CD4-positive, CD25-positive, alpha-beta regulatory T cell (primary cell): ENCODE measurements at regions not wholly inside any gene's neighbourhood (a gene's known extent, or its start where the extent isn't known, plus 50 kb on each side); places are given as distances from the start of the nearest gene placed in this dataset.

ENCODE experiments used
- ATAC-seq, 2 donors: fragments of 150-1000 bp; cut with Tn5 transposase; one replicate each; pipeline ENCODE4 v1.10.0; 2021; ENCODE audit warnings: low read depth in 2 of 2, moderate number of reproducible peaks in 2 of 2, moderate library complexity in 1 of 2
- DNase-seq, 3 donors: peaks; one replicate each; pipeline versions ENCODE4 v3.0.0 to v3.0.0-alpha.2; 2012 to 2022; ENCODE audit warnings: mixed read lengths in 1 of 3
- H3K27ac ChIP-seq: one replicate; pipeline ENCODE4 v1.7.0; 2013; ENCODE audit warnings: mild to moderate bottlenecking, low read length; ENCODE audit not compliant: insufficient read depth, poor library complexity, severe bottlenecking
- H3K27me3 ChIP-seq: one replicate; pipeline ENCODE4 v1.7.0; 2013; ENCODE audit warnings: low read length; ENCODE audit not compliant: control insufficient read depth, insufficient read depth
- H3K36me3 ChIP-seq: one replicate; pipeline ENCODE4 v1.7.0; 2013; ENCODE audit warnings: mild to moderate bottlenecking, low read length, moderate library complexity; ENCODE audit not compliant: control insufficient read depth, insufficient read depth
- H3K4me1 ChIP-seq: 2 replicates; pipeline ENCODE4 v1.7.0; 2013; ENCODE audit warnings: mild to moderate bottlenecking, low read length; ENCODE audit not compliant: insufficient read depth, control insufficient read depth, poor library complexity, severe bottlenecking
- H3K4me3 ChIP-seq: one replicate; pipeline ENCODE4 v1.7.0; 2013; ENCODE audit warnings: low read depth, mild to moderate bottlenecking, low read length, moderate library complexity
- H3K9me3 ChIP-seq, 2 experiments: 1 replicate in 1 of 2; 2 replicates in 1 of 2; pipeline ENCODE4 v1.7.0; 2013; ENCODE audit warnings: low read length in 2 of 2, mild to moderate bottlenecking in 1 of 2, moderate library complexity in 1 of 2; ENCODE audit not compliant: control insufficient read depth in 2 of 2
- H3K27ac Mint-ChIP-seq, 3 donors: one replicate each; pipeline ENCODE4 v1.8.0; 2020 to 2022; ENCODE audit warnings: mild to moderate bottlenecking in 3 of 3, mixed read lengths in 3 of 3, moderate library complexity in 2 of 3
- H3K27me3 Mint-ChIP-seq: one replicate; pipeline ENCODE4 v1.8.0; 2022; ENCODE audit warnings: mild to moderate bottlenecking, mixed read lengths
- H3K36me3 Mint-ChIP-seq: one replicate; pipeline ENCODE4 v1.8.0; 2020; ENCODE audit warnings: mixed read lengths
- H3K4me1 Mint-ChIP-seq, 4 donors: one replicate each; pipeline ENCODE4 v1.8.0; 2020 to 2022; ENCODE audit warnings: mixed read lengths in 4 of 4, mild to moderate bottlenecking in 1 of 4
- H3K4me3 Mint-ChIP-seq, 4 donors: one replicate each; pipeline ENCODE4 v1.8.0; 2020 to 2022; ENCODE audit warnings: mild to moderate bottlenecking in 4 of 4, mixed read lengths in 4 of 4, moderate library complexity in 3 of 4
- H3K9me3 Mint-ChIP-seq, 7 donors: one replicate each; pipeline ENCODE4 v1.8.0; 2020 to 2022; ENCODE audit warnings: mixed read lengths in 7 of 7, mild to moderate bottlenecking in 3 of 7, moderate library complexity in 2 of 7

DNA sequence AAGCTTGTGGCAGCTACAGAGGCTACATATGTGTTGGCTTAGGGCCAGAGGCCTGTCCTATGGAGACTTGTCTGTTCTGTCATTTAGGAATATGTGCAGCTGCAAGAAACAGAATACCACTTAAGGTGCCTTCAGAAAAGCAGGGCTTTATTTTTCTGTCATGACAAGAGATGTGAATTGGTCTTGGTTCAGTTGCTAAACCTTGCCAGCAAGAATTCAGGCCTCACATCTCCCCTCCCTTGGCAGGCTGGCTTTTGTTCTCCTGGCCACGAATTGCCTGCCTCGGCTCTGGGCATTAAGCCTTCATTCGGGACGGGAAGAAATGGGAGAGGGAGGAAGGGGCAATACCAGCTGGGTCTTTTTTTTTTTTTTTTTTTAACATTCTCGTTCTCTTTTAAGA is 82.4 kb upstream of the TGM3 start:
- H3K4me3 ChIP-seq = no peak overlapping the region
- no peak overlapping the region for H3K27ac ChIP-seq
- H3K9me3 ChIP-seq = no peaks in the 10 kb centered on the region
- H3K4me1 ChIP-seq = no peaks in the 10 kb centered on the region
- peak overlapping the region in 1 of 3 donors; percentile 7 for H3K27ac Mint-ChIP-seq
- ATAC-seq (no peak), DNase-seq (no peak)
- no peaks in the 10 kb centered on the region for H3K36me3 Mint-ChIP-seq
- peaks cover 24% of the 10 kb centered on the region for H3K27me3 Mint-ChIP-seq
- no peaks in the 10 kb centered on the region for H3K36me3 ChIP-seq
- no peak overlapping the region for H3K4me3 Mint-ChIP-seq
- H3K9me3 Mint-ChIP-seq = no peaks in the 10 kb centered on the region
- peaks cover 5% of the 10 kb centered on the region for H3K27me3 ChIP-seq
- H3K4me1 Mint-ChIP-seq = peaks cover 4 to 5% (median 4%) of the 10 kb centered on the region in 4 donors

DNA sequence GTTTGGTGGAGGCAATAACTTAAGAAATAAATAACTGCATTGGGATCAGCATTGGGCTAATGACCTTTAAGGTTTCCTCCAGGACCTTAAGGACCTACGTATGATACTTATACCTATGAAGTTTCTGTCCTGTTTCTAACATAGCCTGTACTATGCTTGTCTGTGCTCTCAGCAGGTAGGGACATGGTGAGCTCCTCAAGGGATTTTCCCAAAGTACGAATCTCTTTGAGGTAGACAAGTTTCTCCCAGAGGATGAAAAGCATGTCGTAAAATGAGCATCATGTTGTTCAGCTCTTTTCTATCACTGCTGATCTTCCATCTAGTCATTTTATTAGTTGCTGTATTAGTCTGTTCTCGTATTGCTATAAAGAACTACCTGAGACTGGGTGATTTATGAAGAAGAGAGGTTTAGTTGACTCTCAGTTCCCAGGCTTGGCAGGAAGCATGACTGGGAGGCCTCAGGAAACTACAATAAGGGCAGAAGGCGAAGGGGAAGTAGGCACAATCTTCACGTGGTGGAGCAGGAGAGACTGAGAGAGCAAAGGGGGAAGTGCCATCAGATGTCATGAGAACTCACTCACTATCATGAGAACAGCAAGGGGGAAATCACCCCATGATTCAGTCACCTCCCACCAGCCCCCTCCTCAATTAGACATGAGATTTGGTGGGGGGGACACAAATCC is 77.8 kb upstream of the TGM3 start:
- no peaks in the 10 kb centered on the region for H3K4me1 ChIP-seq
- H3K36me3 Mint-ChIP-seq = no peaks in the 10 kb centered on the region
- no peak overlapping the region for H3K27ac Mint-ChIP-seq
- H3K4me3 Mint-ChIP-seq = no peak overlapping the region
- DNase-seq (no peak), ATAC-seq (peak in 1 of 2 donors; percentile 34)
- H3K9me3 ChIP-seq = peaks cover 2 to 7% of the 10 kb centered on the region in 2 experiments
- H3K4me3 ChIP-seq = no peak overlapping the region
- H3K4me1 Mint-ChIP-seq = peaks cover 4 to 10% (median 6%) of the 10 kb centered on the region in 4 donors
- no peaks in the 10 kb centered on the region for H3K36me3 ChIP-seq
- H3K27me3 ChIP-seq = no peaks in the 10 kb centered on the region
- peaks cover 0 to 8% (median 5%) of the 10 kb centered on the region in 7 donors for H3K9me3 Mint-ChIP-seq
- H3K27me3 Mint-ChIP-seq = peaks cover 6% of the 10 kb centered on the region
- H3K27ac ChIP-seq = no peak overlapping the region

DNA sequence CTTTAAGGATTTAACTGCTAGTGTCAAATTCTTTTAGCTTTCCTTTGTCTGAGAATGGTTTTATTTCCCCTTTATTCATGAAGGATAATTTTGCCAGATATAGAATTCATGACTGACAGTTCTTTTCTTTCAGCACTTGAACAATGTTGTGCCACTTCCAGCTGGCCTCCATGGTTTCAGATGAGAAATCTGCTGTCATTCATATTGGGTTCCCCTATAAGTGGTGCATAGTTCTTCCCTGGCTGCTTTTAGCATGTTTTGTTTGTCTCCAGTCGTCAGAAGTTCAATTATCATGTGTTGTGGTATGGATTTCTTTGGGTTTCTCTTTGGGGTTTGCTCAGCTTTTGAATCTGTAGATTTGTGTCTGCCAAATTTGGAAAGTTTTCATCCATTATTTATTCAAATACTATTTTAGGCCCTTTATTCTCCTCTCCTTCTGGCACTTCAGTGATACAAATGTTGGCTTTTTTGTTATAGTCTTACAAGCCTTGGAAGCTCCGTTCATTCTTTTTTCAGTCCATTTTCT is 76.3 kb upstream of the TGM3 start:
- Histone ChIP-seq H3K9me3 (peaks cover 2 to 7% of the 10 kb centered on the region in 2 experiments), H3K36me3 (no peaks in the 10 kb centered on the region), H3K27me3 (no peaks in the 10 kb centered on the region), H3K4me1 (no peaks in the 10 kb centered on the region), H3K27ac (no peak overlapping the region), H3K4me3 (no peak overlapping the region)
- Mint-ChIP-seq H3K27ac (no peak overlapping the region), H3K36me3 (no peaks in the 10 kb centered on the region), H3K9me3 (peaks cover 0 to 8% (median 5%) of the 10 kb centered on the region in 7 donors), H3K4me1 (peaks cover 4 to 10% (median 6%) of the 10 kb centered on the region in 4 donors), H3K4me3 (no peak overlapping the region), H3K27me3 (peaks cover 6% of the 10 kb centered on the region)
- no peak for ATAC-seq
- no peak for DNase-seq

DNA sequence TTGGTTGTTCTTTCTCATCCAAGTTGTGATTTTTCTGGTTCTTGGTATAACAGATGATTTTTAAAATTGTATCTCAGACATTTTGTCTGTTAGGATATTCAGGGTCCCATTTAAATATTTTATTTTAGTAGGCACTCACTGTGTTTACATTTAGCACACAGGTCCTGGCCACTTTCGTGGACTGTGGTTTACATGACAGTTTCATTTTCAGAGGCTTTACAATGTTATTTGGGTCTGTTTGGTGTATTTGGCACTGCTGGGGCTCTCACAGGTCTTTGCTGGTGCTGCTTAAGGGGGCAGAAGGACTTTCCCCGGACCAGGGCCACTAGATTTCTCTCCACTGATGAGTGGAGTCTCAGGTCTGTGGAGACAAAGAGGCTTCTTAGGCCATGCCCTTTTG is 75.5 kb upstream of the TGM3 start:
- Histone ChIP-seq H3K4me3 (no peak overlapping the region), H3K9me3 (peaks cover 2 to 7% of the 10 kb centered on the region in 2 experiments), H3K27me3 (no peaks in the 10 kb centered on the region), H3K36me3 (no peaks in the 10 kb centered on the region), H3K4me1 (no peaks in the 10 kb centered on the region), H3K27ac (no peak overlapping the region)
- H3K4me1 Mint-ChIP-seq = peaks cover 4 to 10% (median 6%) of the 10 kb centered on the region in 4 donors
- H3K27me3 Mint-ChIP-seq = peaks cover 12% of the 10 kb centered on the region
- ATAC-seq = no peak
- peaks cover 0 to 8% (median 5%) of the 10 kb centered on the region in 7 donors for H3K9me3 Mint-ChIP-seq
- H3K27ac Mint-ChIP-seq = no peak overlapping the region
- H3K4me3 Mint-ChIP-seq = no peak overlapping the region
- no peak for DNase-seq
- H3K36me3 Mint-ChIP-seq = no peaks in the 10 kb centered on the region

DNA sequence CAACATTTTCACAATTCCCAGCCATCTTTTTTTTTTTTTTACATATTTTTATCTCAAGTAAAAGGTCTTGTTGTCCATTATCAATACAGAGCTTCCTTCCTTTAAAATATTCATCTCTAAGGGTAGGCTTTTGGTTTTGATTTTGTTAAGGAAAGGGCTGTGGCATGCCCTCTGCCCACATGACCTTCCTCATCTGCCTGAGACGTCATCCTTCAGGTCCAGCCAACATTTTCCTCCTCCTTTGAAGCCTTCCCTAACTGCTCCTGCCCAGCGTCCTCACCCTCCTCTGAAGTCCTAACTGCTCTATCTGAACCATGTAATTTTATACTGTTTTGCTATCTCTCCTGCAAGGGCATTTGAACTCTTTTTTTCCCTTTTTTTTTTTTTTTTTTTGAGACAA is 73.9 kb upstream of the TGM3 start:
- ATAC-seq = no peak
- peaks cover 19% of the 10 kb centered on the region for H3K27me3 Mint-ChIP-seq
- H3K4me1 Mint-ChIP-seq = peaks cover 4 to 10% (median 6%) of the 10 kb centered on the region in 4 donors
- H3K9me3 ChIP-seq = peaks cover 2 to 7% of the 10 kb centered on the region in 2 experiments
- H3K4me3 Mint-ChIP-seq = no peak overlapping the region
- peaks cover 0 to 8% (median 5%) of the 10 kb centered on the region in 7 donors for H3K9me3 Mint-ChIP-seq
- H3K27ac ChIP-seq = no peak overlapping the region
- peak overlapping the region in 1 of 3 donors; percentile 12 for H3K27ac Mint-ChIP-seq
- no peaks in the 10 kb centered on the region for H3K36me3 ChIP-seq
- DNase-seq = no peak
- H3K4me3 ChIP-seq = no peak overlapping the region
- peaks cover 2% of the 10 kb centered on the region for H3K27me3 ChIP-seq
- H3K36me3 Mint-ChIP-seq = no peaks in the 10 kb centered on the region
- H3K4me1 ChIP-seq = no peaks in the 10 kb centered on the region

DNA sequence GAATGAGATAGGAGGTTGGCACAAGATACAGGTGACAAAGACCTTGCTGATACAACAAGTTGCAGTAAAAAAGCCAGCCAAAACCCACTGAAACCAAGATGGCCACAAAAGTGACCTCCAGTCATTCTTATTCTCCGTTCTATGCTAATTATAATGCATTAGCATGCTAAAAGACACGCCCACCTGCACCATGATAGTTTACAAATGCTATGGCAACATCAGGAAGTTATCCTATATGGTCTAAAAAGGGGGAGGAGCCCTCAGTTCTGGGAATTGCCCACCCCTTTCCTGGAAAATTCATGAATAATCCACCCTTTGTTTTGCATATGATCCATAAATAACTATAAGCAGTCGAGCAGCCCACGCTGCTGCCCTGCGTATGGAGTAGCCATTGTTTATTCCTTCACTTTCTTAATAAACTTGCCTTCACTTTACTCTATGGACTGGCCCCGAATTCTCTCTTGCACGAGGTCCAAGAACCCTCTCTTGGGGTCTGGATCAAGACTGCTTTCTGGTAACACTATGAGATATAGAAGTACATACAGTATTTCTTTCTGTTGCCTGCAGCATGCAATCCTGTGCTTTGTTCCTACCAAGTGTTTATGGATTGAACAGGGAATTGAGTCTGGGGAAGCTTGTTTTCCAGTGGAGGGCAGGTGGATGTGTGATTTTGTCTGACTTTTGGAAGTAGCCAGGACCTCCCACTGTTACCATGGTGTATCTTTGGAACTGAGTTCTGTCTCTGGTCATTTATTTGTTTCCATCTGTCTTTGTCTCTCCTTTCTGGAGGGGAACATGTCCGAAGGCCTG is 72.0 kb upstream of the TGM3 start:
- no peak overlapping the region for H3K4me3 Mint-ChIP-seq
- H3K9me3 ChIP-seq = peaks cover 2 to 7% of the 10 kb centered on the region in 2 experiments
- peaks cover 2% of the 10 kb centered on the region for H3K27me3 ChIP-seq
- H3K27ac ChIP-seq = no peak overlapping the region
- H3K4me1 ChIP-seq = no peaks in the 10 kb centered on the region
- H3K36me3 ChIP-seq = no peaks in the 10 kb centered on the region
- H3K4me3 ChIP-seq = no peak overlapping the region
- H3K9me3 Mint-ChIP-seq = peaks cover 0 to 8% (median 5%) of the 10 kb centered on the region in 7 donors
- H3K27me3 Mint-ChIP-seq = peaks cover 17% of the 10 kb centered on the region
- DNase-seq (no peak), ATAC-seq (no peak)
- H3K27ac Mint-ChIP-seq = no peak overlapping the region
- peaks cover 0 to 5% (median 1%) of the 10 kb centered on the region in 4 donors for H3K4me1 Mint-ChIP-seq
- no peaks in the 10 kb centered on the region for H3K36me3 Mint-ChIP-seq

DNA sequence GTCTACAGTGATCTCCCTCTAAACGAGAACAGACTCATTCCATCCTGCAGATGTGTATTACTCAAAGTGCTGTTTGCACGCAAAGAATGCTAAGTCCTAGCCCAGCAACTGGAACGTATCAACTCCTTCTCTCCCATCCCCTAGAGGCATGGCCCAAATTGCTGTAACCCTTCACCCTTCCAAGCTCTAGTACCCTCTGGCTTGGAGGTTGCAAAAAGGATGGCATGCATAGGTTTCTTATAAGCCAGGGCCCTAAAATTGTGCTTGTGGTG is 71.5 kb upstream of the TGM3 start:
- Histone ChIP-seq H3K9me3 (peaks cover 2 to 7% of the 10 kb centered on the region in 2 experiments), H3K4me1 (no peaks in the 10 kb centered on the region), H3K36me3 (no peaks in the 10 kb centered on the region), H3K27ac (no peak overlapping the region), H3K27me3 (peaks cover 2% of the 10 kb centered on the region), H3K4me3 (no peak overlapping the region)
- peaks cover 17% of the 10 kb centered on the region for H3K27me3 Mint-ChIP-seq
- H3K4me1 Mint-ChIP-seq = peaks cover 0 to 5% (median 0%) of the 10 kb centered on the region in 4 donors
- no peaks in the 10 kb centered on the region for H3K36me3 Mint-ChIP-seq
- peak overlapping the region in 1 of 3 donors; percentile 24 for H3K27ac Mint-ChIP-seq
- H3K9me3 Mint-ChIP-seq = peaks cover 0 to 6% (median 5%) of the 10 kb centered on the region in 7 donors
- no peak overlapping the region for H3K4me3 Mint-ChIP-seq
- ATAC-seq = no peak
- no peak for DNase-seq
